Loucy (cell line): ENCODE measurements at regions not wholly inside any gene's neighbourhood (a gene's known extent, or its start where the extent isn't known, plus 50 kb on each side); places are given as distances from the start of the nearest gene placed in this dataset.

Experiments
- EZH2phosphoT487 ChIP-seq: fragments of 200-600 bp; IDR thresholded peaks from 2 replicates; pipeline ENCODE4 v1.6.1; 2018; ENCODE audit warnings: antibody characterized with exemption, mild to moderate bottlenecking, moderate library complexity, borderline replicate concordance
- TF ChIP-seq, protein P1 (sequence below): fragments of 200-600 bp; sonication (generic); conservative IDR thresholded peaks from 2 replicates; pipeline ENCODE4 v1.5.1; 2014; ENCODE audit warnings: mild to moderate bottlenecking, antibody characterized with exemption, low read length

DNA sequence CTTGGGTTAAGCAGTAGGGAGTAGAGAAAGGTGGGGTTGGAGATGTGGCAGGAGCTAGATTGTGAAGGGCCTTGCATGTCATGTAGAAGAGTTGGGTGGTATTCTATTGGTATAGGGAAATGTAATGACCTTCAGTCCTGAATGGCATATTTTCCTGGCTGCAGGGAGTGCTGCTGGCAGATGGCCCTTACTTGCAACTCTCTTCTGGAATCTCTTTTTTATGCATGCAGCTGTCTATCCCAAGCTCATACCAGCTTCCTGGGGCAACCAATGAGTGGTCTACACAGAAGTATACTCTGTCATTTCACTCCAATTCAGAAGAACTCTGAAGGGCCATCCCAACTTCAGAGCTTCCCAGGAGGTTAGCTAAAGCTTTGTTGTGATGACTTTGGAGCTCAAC is 144.7 kb upstream of the ANKRD28 start:
- TF ChIP-seq, protein P1, sequence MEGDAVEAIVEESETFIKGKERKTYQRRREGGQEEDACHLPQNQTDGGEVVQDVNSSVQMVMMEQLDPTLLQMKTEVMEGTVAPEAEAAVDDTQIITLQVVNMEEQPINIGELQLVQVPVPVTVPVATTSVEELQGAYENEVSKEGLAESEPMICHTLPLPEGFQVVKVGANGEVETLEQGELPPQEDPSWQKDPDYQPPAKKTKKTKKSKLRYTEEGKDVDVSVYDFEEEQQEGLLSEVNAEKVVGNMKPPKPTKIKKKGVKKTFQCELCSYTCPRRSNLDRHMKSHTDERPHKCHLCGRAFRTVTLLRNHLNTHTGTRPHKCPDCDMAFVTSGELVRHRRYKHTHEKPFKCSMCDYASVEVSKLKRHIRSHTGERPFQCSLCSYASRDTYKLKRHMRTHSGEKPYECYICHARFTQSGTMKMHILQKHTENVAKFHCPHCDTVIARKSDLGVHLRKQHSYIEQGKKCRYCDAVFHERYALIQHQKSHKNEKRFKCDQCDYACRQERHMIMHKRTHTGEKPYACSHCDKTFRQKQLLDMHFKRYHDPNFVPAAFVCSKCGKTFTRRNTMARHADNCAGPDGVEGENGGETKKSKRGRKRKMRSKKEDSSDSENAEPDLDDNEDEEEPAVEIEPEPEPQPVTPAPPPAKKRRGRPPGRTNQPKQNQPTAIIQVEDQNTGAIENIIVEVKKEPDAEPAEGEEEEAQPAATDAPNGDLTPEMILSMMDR: no peak
- TF ChIP-seq EZH2phosphoT487: no peak
